PC-9 (cell line): ENCODE measurements at regions not wholly inside any gene's neighbourhood (a gene's known extent, or its start where the extent isn't known, plus 50 kb on each side); places are given as distances from the start of the nearest gene placed in this dataset.

Source experiments
- BruUV-seq: library from RNA; stranded (reverse); fragments of 400-500 nt; replicated peaks from 2 replicates; lab custom pipeline; 2021; lab: Mats Ljungman, UMichigan
- CTCF ChIA-PET: fragments of 300-600 bp; sonication (Branson Sonifier 250); formaldehyde crosslinking; loops from one replicate; lab custom pipeline; 2022; ENCODE audit warnings: antibody characterized with exemption; lab: Charles Lee
- POLR2A ChIA-PET: fragments of 300-600 bp; sonication (Branson Sonifier 250); formaldehyde crosslinking; loops from one replicate; lab custom pipeline; 2022; ENCODE audit warnings: antibody characterized with exemption; ENCODE audit not compliant: unreplicated experiment; lab: Charles Lee
- DNase-seq, 2 experiments: peaks; one replicate each; pipeline versions ENCODE4 v3.0.0 to v3.0.0-alpha.2; 2015 to 2022; ENCODE audit warnings: mixed read lengths in 1 of 2
- H2AFZ ChIP-seq: fragments of 200-600 bp; sonication (generic); 2 replicates; pipeline ENCODE4 v1.8.1; 2017; ENCODE audit warnings: antibody characterized with exemption
- H3F3A ChIP-seq: fragments of 200-600 bp; sonication (generic); 2 replicates; pipeline ENCODE4 v1.8.1; 2017; ENCODE audit warnings: antibody characterized with exemption, mild to moderate bottlenecking, low read depth; ENCODE audit not compliant: insufficient read depth
- H3K27ac ChIP-seq: fragments of 200-600 bp; sonication (generic); 2 replicates; pipeline ENCODE4 v1.6.1; 2016; ENCODE audit warnings: mixed run types
- H3K27me3 ChIP-seq: fragments of 200-600 bp; sonication (generic); 2 replicates; pipeline ENCODE4 v1.6.1; 2016; ENCODE audit warnings: low read depth, mixed run types; ENCODE audit not compliant: insufficient read depth
- H3K36me3 ChIP-seq: fragments of 200-600 bp; sonication (generic); 2 replicates; pipeline ENCODE4 v1.6.1; 2016; ENCODE audit warnings: low read depth, mixed run types
- H3K4me1 ChIP-seq: fragments of 200-600 bp; sonication (generic); replicated peaks from 2 replicates; pipeline ENCODE4 v1.6.1; 2016; ENCODE audit warnings: mixed run types; ENCODE audit not compliant: insufficient read depth
- H3K4me2 ChIP-seq: fragments of 200-600 bp; sonication (generic); 2 replicates; pipeline ENCODE4 v1.6.1; 2017; ENCODE audit warnings: mixed run types
- H3K4me3 ChIP-seq: fragments of 200-600 bp; sonication (generic); 2 replicates; pipeline ENCODE4 v1.6.1; 2016; ENCODE audit warnings: mixed run types
- H3K79me2 ChIP-seq: fragments of 200-600 bp; sonication (generic); 2 replicates; pipeline ENCODE4 v1.6.1; 2017; ENCODE audit warnings: low read depth, mixed run types
- H3K9me2 ChIP-seq: fragments of 200-600 bp; sonication (generic); 2 replicates; pipeline ENCODE4 v1.8.1; 2017; ENCODE audit warnings: mild to moderate bottlenecking; ENCODE audit not compliant: insufficient read depth
- H3K9me3 ChIP-seq: fragments of 200-600 bp; sonication (generic); 2 replicates; pipeline ENCODE4 v1.8.1; 2016; ENCODE audit warnings: low read depth; ENCODE audit not compliant: insufficient read depth
- H4K20me1 ChIP-seq: fragments of 200-600 bp; sonication (generic); 2 replicates; pipeline ENCODE4 v1.8.1; 2017; ENCODE audit not compliant: insufficient read depth
- CTCF ChIP-seq: fragments of 200-600 bp; sonication (generic); conservative IDR thresholded peaks from 2 replicates; pipeline ENCODE4 v1.6.1; 2017; ENCODE audit warnings: mixed run types, antibody characterized with exemption, mild to moderate bottlenecking, moderate library complexity
- EZH2 ChIP-seq: fragments of 200-600 bp; sonication (generic); IDR thresholded peaks from 2 replicates; pipeline ENCODE4 v1.8.0; 2017; ENCODE audit warnings: antibody characterized with exemption, low read depth
- intact Hi-C: fragments of 100-400 bp; cut with micrococcal nuclease; formaldehyde crosslinking; loops from one replicate; pipeline ENCODE4 v1.10.0; 2022; ENCODE audit not compliant: unreplicated experiment

GRCh38 chr18:60267391-60268058, 105.0 kb downstream of the MC4R start:
- H3K4me1 ChIP-seq, result no peaks in the 10 kb centered on the region
- H3F3A ChIP-seq, result no peaks in the 10 kb centered on the region
- H3K4me2 ChIP-seq, result no peak overlapping the region
- no peak for DNase-seq
- intact Hi-C loops, result no loop called here
- BruUV-seq, result no TSS peak
- no peak overlapping the region for H3K4me3 ChIP-seq
- POLR2A ChIA-PET, result no interaction called here
- H3K9me2 ChIP-seq, result no peaks in the 10 kb centered on the region
- no peaks in the 10 kb centered on the region for H3K79me2 ChIP-seq
- no peak overlapping the region for H3K27ac ChIP-seq
- H2AFZ ChIP-seq, result no peak overlapping the region
- no peaks in the 10 kb centered on the region for H3K36me3 ChIP-seq
- H4K20me1 ChIP-seq, result no peaks in the 10 kb centered on the region
- CTCF ChIA-PET, result no interaction called here
- TF ChIP-seq EZH2 (no peak), CTCF (no peak)
- H3K27me3 ChIP-seq, result no peaks in the 10 kb centered on the region
- H3K9me3 ChIP-seq, result no peaks in the 10 kb centered on the region

GRCh38 chr18:60266558-60266957, 106.0 kb downstream of the MC4R start:
- H3K27ac ChIP-seq, result no peak overlapping the region
- no peaks in the 10 kb centered on the region for H3K4me1 ChIP-seq
- no peaks in the 10 kb centered on the region for H3K79me2 ChIP-seq
- H2AFZ ChIP-seq, result no peak overlapping the region
- H3K9me2 ChIP-seq, result no peaks in the 10 kb centered on the region
- CTCF ChIA-PET, result no interaction called here
- POLR2A ChIA-PET, result no interaction called here
- no peaks in the 10 kb centered on the region for H4K20me1 ChIP-seq
- BruUV-seq, result no TSS peak
- H3F3A ChIP-seq, result no peaks in the 10 kb centered on the region
- H3K4me2 ChIP-seq, result no peak overlapping the region
- no peaks in the 10 kb centered on the region for H3K9me3 ChIP-seq
- no peaks in the 10 kb centered on the region for H3K27me3 ChIP-seq
- H3K36me3 ChIP-seq, result no peaks in the 10 kb centered on the region
- TF ChIP-seq EZH2 (no peak), CTCF (no peak)
- no peak for DNase-seq
- H3K4me3 ChIP-seq, result no peak overlapping the region
- intact Hi-C loops, result no loop called here

GRCh38 chr18:60259052-60259681, 113.4 kb downstream of the MC4R start:
- intact Hi-C loops, result no loop called here
- no peak overlapping the region for H3K4me2 ChIP-seq
- H3K4me3 ChIP-seq, result no peak overlapping the region
- H3K36me3 ChIP-seq, result no peaks in the 10 kb centered on the region
- H3F3A ChIP-seq, result no peaks in the 10 kb centered on the region
- no peaks in the 10 kb centered on the region for H3K4me1 ChIP-seq
- no peaks in the 10 kb centered on the region for H3K27me3 ChIP-seq
- no peaks in the 10 kb centered on the region for H3K79me2 ChIP-seq
- no peak for DNase-seq
- no peaks in the 10 kb centered on the region for H4K20me1 ChIP-seq
- no peak for TF ChIP-seq CTCF
- no peak for TF ChIP-seq EZH2
- no TSS peak for BruUV-seq
- no peak overlapping the region for H2AFZ ChIP-seq
- ChIA-PET POLR2A (no interaction called here), CTCF (no interaction called here)
- no peaks in the 10 kb centered on the region for H3K9me2 ChIP-seq
- H3K9me3 ChIP-seq, result no peaks in the 10 kb centered on the region
- no peak overlapping the region for H3K27ac ChIP-seq
